Hepatocyte (in vitro differentiated cells): ENCODE measurements at regions not wholly inside any gene's neighbourhood (a gene's known extent, or its start where the extent isn't known, plus 50 kb on each side); places are given as distances from the start of the nearest gene placed in this dataset.
A peak's percentile ranks its signal among the peaks of the same experiment; 100 is the strongest.
"Not testable (repeated sequence)": the region's sequence is repeated elsewhere in the genome, so short reads cannot be mapped to it uniquely, and the experiment has no call there.

Experiments
- DNase-seq: peaks from one replicate; pipeline ENCODE4 v3.0.0-alpha.2; 2016; ENCODE audit warnings: low spot score
- H2AFZ ChIP-seq: fragments of 200-600 bp; sonication (generic); 2 replicates; pipeline ENCODE4 v1.6.0; 2016; ENCODE audit warnings: antibody characterized with exemption, mild to moderate bottlenecking
- H3K27ac ChIP-seq: fragments of 200-600 bp; sonication (generic); 2 replicates; pipeline ENCODE4 v1.5.1; 2016; ENCODE audit warnings: mild to moderate bottlenecking
- H3K27me3 ChIP-seq: fragments of 200-600 bp; sonication (generic); 2 replicates; pipeline ENCODE4 v1.6.1; 2016
- H3K36me3 ChIP-seq: fragments of 200-600 bp; sonication (generic); replicated peaks from 2 replicates; pipeline ENCODE4 v1.5.1; 2016; ENCODE audit warnings: low read depth; ENCODE audit not compliant: insufficient read depth
- H3K4me1 ChIP-seq: fragments of 200-600 bp; sonication (generic); 2 replicates; pipeline ENCODE4 v1.5.1; 2016; ENCODE audit warnings: mild to moderate bottlenecking, moderate library complexity; ENCODE audit not compliant: insufficient read depth
- H3K4me2 ChIP-seq: fragments of 200-600 bp; sonication (generic); 2 replicates; pipeline ENCODE4 v1.6.0; 2016
- H3K4me3 ChIP-seq: fragments of 200-600 bp; sonication (generic); 2 replicates; pipeline ENCODE4 v1.5.1; 2016; ENCODE audit warnings: mild to moderate bottlenecking
- H3K79me2 ChIP-seq: fragments of 200-600 bp; sonication (generic); 2 replicates; pipeline ENCODE4 v1.6.0; 2017; ENCODE audit warnings: mild to moderate bottlenecking
- H3K9me2 ChIP-seq: fragments of 200-600 bp; sonication (generic); replicated peaks from 2 replicates; pipeline ENCODE4 v1.6.0; 2017; ENCODE audit warnings: mild to moderate bottlenecking; ENCODE audit not compliant: insufficient read depth
- H3K9me3 ChIP-seq: fragments of 200-600 bp; sonication (generic); 2 replicates; pipeline ENCODE4 v1.5.1; 2016; ENCODE audit warnings: low read depth, mild to moderate bottlenecking
- H4K20me1 ChIP-seq: fragments of 200-600 bp; sonication (generic); 2 replicates; pipeline ENCODE4 v1.6.0; 2016; ENCODE audit warnings: mild to moderate bottlenecking; ENCODE audit not compliant: insufficient read depth, poor library complexity, severe bottlenecking
- EZH2 ChIP-seq: fragments of 200-600 bp; sonication (generic); IDR thresholded peaks from 2 replicates; pipeline ENCODE4 v1.6.1; 2016; ENCODE audit warnings: antibody characterized with exemption, mild to moderate bottlenecking, borderline replicate concordance
- EZH2phosphoT487 ChIP-seq: fragments of 200-600 bp; sonication (generic); IDR thresholded peaks from one replicate; pipeline ENCODE4 v1.6.1; 2018; ENCODE audit warnings: antibody characterized with exemption, mild to moderate bottlenecking, low read depth, moderate library complexity; ENCODE audit not compliant: unreplicated experiment, severe bottlenecking
- WGBS: methylation state at CpG from one replicate; pipeline ENCODE4 v1.1.6; 2016; ENCODE audit warnings: low lambda C conversion rate; ENCODE audit errors: missing lambda C conversion rate; 5-methylcytosine and 5-hydroxymethylcytosine counted together
- TF ChIP-seq, protein P1 (sequence below): fragments of 200-600 bp; sonication (generic); IDR thresholded peaks from 2 replicates; pipeline ENCODE4 v1.5.1; 2016; ENCODE audit warnings: antibody characterized with exemption, mild to moderate bottlenecking; ENCODE audit not compliant: poor library complexity

DNA sequence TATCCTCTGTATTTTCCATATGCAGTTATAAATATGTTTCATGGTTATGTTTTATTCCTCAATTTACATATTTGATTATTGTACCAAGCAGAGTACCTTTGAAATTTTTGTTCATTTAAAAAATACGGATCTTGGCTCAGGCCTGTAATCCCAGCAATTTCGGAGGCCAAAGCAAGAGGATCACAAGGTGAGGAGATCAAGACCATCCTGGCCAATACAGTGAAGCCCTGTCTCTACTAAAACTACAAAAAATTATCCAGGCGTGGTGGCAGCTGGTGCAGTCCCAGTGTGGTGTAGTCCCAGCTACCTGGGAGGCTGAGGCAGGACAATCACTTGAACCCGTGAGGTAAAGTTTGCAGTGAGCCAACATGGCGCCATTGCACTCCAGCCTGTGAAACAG is 251.2 kb upstream of the TPTE start:
- H3K79me2 ChIP-seq, H2AFZ ChIP-seq, DNase-seq, H3K27ac ChIP-seq, H4K20me1 ChIP-seq, H3K9me3 ChIP-seq, H3K4me1 ChIP-seq, H3K36me3 ChIP-seq, H3K9me2 ChIP-seq, H3K4me2 ChIP-seq, H3K4me3 ChIP-seq, H3K27me3 ChIP-seq: not testable (repeated sequence)
- 50% methylated on average over 5 of the region's 5 CpGs for WGBS

DNA sequence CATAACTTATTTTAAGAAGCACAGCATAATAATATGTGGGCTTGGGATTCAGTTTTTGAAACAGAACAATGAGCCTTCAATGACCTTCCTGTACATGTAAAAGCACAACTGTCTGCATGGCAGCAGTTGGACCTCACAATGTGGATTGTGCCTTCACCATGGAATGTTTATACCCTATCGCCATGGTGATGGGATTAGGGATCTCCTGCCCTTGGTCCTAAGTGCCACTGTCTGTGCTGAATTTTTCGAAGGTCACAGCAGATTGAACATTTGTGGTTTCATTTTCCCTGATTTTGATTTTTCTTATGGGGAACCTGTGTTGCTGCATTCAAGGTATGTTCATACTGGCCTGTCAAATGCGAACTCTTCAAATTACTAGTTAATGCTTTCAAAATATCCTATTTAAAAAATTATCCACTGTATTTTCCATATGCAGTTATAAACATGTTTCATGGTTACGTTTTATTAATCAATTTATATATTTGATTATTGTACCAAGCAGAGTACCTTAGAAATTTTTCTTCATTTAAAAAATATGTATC is 249.6 kb upstream of the TPTE start:
- not testable (repeated sequence) for H3K27ac ChIP-seq, H3K27me3 ChIP-seq, H2AFZ ChIP-seq, H3K9me2 ChIP-seq, H3K9me3 ChIP-seq, H4K20me1 ChIP-seq, DNase-seq, H3K4me1 ChIP-seq, H3K4me3 ChIP-seq, H3K79me2 ChIP-seq, H3K4me2 ChIP-seq, H3K36me3 ChIP-seq
- 68% methylated on average over 4 of the region's 4 CpGs for WGBS

DNA sequence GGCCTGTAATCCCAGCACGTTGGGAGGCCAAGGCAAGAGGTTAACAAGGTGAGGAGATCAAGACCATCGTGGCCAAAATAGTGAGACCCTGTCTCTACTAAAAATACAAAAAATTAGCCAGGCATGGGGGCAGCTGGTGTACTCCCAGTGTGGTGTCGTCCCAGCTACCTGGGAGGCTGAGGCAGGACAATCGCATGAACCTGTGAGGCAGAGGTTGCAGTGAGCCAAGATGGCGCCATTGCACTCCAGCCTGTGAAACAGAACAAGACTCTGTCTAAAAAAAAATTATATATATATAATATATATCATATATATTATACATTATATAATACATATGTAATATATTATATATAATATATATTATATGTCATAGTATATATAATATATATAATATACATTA is 249.2 kb upstream of the TPTE start:
- H3K4me1 ChIP-seq, result no peaks in the 10 kb centered on the region
- H3K36me3 ChIP-seq, result no peaks in the 10 kb centered on the region
- no peak for TF ChIP-seq EZH2phosphoT487
- TF ChIP-seq, protein P1, sequence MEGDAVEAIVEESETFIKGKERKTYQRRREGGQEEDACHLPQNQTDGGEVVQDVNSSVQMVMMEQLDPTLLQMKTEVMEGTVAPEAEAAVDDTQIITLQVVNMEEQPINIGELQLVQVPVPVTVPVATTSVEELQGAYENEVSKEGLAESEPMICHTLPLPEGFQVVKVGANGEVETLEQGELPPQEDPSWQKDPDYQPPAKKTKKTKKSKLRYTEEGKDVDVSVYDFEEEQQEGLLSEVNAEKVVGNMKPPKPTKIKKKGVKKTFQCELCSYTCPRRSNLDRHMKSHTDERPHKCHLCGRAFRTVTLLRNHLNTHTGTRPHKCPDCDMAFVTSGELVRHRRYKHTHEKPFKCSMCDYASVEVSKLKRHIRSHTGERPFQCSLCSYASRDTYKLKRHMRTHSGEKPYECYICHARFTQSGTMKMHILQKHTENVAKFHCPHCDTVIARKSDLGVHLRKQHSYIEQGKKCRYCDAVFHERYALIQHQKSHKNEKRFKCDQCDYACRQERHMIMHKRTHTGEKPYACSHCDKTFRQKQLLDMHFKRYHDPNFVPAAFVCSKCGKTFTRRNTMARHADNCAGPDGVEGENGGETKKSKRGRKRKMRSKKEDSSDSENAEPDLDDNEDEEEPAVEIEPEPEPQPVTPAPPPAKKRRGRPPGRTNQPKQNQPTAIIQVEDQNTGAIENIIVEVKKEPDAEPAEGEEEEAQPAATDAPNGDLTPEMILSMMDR, result no peak
- TF ChIP-seq EZH2, result no peak
- H3K27me3 ChIP-seq, result no peaks in the 10 kb centered on the region
- no peak overlapping the region for H3K27ac ChIP-seq
- DNase-seq, result no peak
- 63% methylated on average over 5 of the region's 5 CpGs for WGBS
- H4K20me1 ChIP-seq, result no peaks in the 10 kb centered on the region
- no peaks in the 10 kb centered on the region for H3K9me2 ChIP-seq
- H3K4me3 ChIP-seq, result no peak overlapping the region
- H2AFZ ChIP-seq, result no peak overlapping the region
- H3K9me3 ChIP-seq, result no peaks in the 10 kb centered on the region
- no peak overlapping the region for H3K4me2 ChIP-seq
- H3K79me2 ChIP-seq, result no peaks in the 10 kb centered on the region

DNA sequence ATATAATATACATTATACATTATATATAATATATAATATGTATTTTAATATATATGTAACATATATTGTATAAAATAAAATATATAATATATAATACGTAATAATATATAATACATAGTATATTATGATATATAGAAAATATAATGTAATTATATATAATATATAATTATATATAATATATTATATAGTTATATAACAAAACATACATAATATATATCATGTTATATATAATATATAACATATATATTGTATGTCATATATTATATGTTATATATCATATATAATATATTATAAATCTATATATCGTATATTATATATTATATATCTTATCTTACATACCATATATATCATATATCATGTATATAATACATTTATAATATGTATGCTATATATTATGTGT is 248.2 kb upstream of the TPTE start:
- Histone ChIP-seq H4K20me1 (no peaks in the 10 kb centered on the region), H3K27me3 (no peaks in the 10 kb centered on the region), H3K4me1 (no peaks in the 10 kb centered on the region), H3K4me3 (no peak overlapping the region), H3K9me3 (no peaks in the 10 kb centered on the region), H2AFZ (no peak overlapping the region), H3K27ac (no peak overlapping the region), H3K9me2 (no peaks in the 10 kb centered on the region), H3K4me2 (no peak overlapping the region), H3K36me3 (no peaks in the 10 kb centered on the region), H3K79me2 (no peaks in the 10 kb centered on the region)
- no peak for DNase-seq
- WGBS, result no CpG with 5 or more reads among the region's 2 CpGs
- TF ChIP-seq EZH2 (no peak), EZH2phosphoT487 (no peak)
- TF ChIP-seq, protein P1, result no peak

DNA sequence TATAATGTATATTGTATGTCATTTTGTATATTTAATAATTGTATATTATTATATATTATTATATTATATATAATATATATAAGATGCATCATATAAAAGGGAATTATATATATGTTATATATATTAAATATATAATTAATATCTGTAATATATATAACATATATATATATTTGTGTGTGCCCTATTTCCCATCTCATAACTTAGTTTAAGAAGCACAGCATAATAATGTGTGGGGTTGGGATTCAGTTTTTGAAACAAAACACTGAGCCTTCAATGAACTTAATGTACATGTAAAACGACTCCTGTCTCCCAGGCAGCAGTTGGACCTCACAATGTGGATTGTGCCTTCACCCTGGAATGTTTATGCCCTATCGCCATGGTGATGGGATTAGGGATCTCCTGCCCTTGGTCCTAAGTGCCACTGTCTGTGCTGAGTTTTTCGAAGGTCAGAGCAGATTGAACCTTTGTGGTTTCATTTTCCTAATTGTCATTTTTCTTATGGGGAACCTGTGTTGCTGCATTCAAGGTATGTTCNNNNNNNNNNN is 247.5 kb upstream of the TPTE start:
- not testable (repeated sequence) for H3K36me3 ChIP-seq, H3K9me2 ChIP-seq, H3K79me2 ChIP-seq, H3K27ac ChIP-seq, H3K4me2 ChIP-seq, H4K20me1 ChIP-seq, H3K4me1 ChIP-seq, H3K27me3 ChIP-seq, H2AFZ ChIP-seq, H3K4me3 ChIP-seq, H3K9me3 ChIP-seq
- DNase-seq, result peak; percentile 4
- 65% methylated on average over 3 of the region's 3 CpGs for WGBS
